GM06990 (cell line): ENCODE measurements at regions not wholly inside any gene's neighbourhood (a gene's known extent, or its start where the extent isn't known, plus 50 kb on each side); places are given as distances from the start of the nearest gene placed in this dataset.

Experiments
- DNase-seq: peaks from one replicate; pipeline ENCODE4 v3.0.0-alpha.2; 2011; ENCODE audit not compliant: insufficient read length; ENCODE audit errors: extremely low read depth
- H3K27me3 ChIP-seq: replicated peaks from 2 replicates; pipeline ENCODE4 v1.6.0; 2011; ENCODE audit warnings: low read length; ENCODE audit not compliant: control insufficient read depth, insufficient read depth
- H3K36me3 ChIP-seq: 2 replicates; pipeline ENCODE4 v1.5.1; 2011; ENCODE audit warnings: low read length; ENCODE audit not compliant: control insufficient read depth, insufficient read depth
- H3K4me3 ChIP-seq: replicated peaks from 2 replicates; pipeline ENCODE4 v1.5.1; 2011; ENCODE audit warnings: low read depth, mild to moderate bottlenecking, control low read depth, low read length
- TF ChIP-seq, protein P1 (sequence below): IDR thresholded peaks from 2 replicates; pipeline ENCODE4 v1.5.1; 2011; ENCODE audit warnings: low read length, control low read depth, mild to moderate bottlenecking, inconsistent platforms; ENCODE audit not compliant: insufficient read depth, poor library complexity, severe bottlenecking

DNA sequence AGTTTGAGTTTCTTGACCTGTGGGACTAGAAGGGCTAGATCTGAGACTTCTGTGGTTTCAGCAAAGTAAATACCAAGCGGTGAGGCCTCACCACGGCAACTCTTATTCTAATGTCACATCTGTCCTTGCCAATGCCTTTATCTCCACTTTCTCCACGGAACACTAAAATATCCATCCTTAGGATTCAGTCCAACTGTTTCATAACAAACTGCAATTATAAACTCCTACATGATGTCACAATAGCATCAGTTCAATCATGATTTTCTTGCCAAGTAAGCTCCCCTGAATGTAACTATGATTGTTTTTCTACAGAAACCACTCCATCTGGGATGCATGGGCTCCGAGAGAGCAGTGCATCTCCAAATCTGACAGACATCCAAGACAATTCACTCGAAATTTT lies 79.6 kb downstream of the LRATD1 start:
- TF ChIP-seq, protein P1, sequence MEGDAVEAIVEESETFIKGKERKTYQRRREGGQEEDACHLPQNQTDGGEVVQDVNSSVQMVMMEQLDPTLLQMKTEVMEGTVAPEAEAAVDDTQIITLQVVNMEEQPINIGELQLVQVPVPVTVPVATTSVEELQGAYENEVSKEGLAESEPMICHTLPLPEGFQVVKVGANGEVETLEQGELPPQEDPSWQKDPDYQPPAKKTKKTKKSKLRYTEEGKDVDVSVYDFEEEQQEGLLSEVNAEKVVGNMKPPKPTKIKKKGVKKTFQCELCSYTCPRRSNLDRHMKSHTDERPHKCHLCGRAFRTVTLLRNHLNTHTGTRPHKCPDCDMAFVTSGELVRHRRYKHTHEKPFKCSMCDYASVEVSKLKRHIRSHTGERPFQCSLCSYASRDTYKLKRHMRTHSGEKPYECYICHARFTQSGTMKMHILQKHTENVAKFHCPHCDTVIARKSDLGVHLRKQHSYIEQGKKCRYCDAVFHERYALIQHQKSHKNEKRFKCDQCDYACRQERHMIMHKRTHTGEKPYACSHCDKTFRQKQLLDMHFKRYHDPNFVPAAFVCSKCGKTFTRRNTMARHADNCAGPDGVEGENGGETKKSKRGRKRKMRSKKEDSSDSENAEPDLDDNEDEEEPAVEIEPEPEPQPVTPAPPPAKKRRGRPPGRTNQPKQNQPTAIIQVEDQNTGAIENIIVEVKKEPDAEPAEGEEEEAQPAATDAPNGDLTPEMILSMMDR = no peak
- Histone ChIP-seq H3K36me3 (no peaks in the 10 kb centered on the region), H3K4me3 (no peak overlapping the region), H3K27me3 (no peaks in the 10 kb centered on the region)
- no peak for DNase-seq

DNA sequence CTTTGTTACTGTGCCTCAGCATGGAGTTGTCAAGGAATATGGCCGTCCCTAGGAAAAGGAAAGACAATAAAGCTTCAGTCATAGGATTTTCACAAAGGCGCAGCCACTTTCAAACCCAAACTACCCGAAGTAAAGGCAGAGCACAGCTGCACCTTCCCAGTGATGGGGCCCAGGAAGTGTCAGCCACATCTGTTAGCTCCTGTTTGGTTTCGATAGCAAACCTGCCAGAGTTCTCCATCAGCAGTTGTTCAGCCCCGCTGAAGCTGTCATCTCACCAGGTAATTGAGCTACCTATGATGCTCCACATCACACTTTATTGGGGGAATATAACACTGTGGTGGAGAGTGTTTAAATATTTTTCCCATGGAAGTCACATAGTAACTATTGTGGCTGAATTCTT lies 80.7 kb downstream of the LRATD1 start:
- Histone ChIP-seq H3K36me3 (no peaks in the 10 kb centered on the region), H3K27me3 (no peaks in the 10 kb centered on the region), H3K4me3 (no peak overlapping the region)
- no peak for DNase-seq
- TF ChIP-seq, protein P1 = no peak

DNA sequence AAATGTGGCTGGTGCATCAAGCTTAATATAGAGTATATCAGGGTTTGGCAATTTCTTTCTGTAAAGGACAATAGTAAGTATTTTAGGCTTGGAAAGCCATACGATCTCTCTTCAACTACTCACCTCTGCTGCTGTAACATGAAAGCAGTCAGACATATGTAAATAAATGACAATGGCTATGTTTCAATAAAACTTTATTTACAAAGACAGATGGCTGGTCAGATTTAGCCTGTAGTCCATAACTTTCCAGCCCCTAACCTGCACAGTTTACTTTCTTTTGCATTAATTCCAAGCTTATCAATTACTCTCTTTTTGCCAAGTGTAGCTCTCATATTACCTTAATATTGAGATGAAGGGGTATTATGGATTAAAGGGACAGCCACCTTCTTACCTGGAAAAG lies 83.1 kb downstream of the LRATD1 start:
- TF ChIP-seq, protein P1 = no peak
- Histone ChIP-seq H3K27me3 (no peaks in the 10 kb centered on the region), H3K4me3 (no peak overlapping the region), H3K36me3 (no peaks in the 10 kb centered on the region)
- no peak for DNase-seq

DNA sequence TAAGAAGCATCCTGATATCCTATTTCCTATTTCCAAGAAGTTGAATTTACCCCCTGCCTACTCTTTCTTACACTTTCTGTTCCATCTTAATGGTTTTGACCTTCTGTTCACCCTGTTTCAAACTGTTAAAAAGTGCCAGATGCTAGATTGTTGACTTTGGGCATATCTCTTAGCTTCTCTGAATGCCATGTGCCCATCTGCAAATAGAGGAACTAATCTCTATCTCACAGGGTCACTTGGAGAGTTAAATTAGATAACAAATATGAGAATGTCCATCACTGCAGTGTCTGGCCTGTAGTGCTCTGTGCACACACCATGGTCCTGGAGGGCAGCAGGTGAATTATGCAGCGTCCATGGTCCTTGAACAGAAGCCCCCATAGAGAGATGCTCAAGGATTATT lies 83.8 kb downstream of the LRATD1 start:
- TF ChIP-seq, protein P1 = no peak
- DNase-seq = no peak
- Histone ChIP-seq H3K36me3 (no peaks in the 10 kb centered on the region), H3K27me3 (no peaks in the 10 kb centered on the region), H3K4me3 (no peak overlapping the region)

DNA sequence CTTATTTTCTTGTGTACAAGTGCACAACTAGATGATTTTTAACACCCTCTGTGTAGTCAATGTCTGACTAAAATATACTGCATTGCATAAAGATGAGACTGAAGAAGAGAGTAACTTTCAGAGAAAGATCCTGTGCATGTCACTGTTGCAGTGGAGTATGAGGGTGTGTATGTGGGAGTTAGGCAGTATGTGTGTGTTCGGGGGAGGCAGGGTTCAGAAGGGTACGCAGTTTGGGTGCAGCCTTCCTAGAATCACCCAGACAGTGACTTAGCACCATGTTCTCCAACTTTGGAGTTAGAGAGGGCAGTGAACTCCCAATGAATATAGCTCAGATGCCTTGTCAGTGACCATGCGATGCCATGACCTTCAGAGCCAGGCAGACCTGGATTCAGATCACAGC lies 84.6 kb downstream of the LRATD1 start:
- H3K27me3 ChIP-seq = no peaks in the 10 kb centered on the region
- TF ChIP-seq, protein P1 = no peak
- no peaks in the 10 kb centered on the region for H3K36me3 ChIP-seq
- H3K4me3 ChIP-seq = no peak overlapping the region
- no peak for DNase-seq

DNA sequence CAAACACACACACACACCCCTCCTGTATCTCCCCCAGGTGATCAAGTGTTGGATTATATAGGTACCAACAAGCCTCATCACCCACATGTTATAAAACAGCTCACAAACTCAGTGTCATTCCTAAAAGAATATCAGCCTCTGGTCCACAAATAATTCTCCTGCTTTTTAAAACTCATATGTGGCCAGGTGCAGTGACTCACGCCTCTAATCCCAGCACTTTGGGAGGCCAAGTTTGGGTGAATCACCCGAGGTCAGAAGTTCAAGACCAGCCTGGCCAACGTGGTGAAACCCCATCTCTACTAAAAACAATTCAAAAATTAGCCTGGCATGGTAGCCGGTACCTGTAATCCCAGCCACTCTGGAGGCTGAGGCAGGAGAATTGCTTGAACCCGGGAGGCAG lies 87.8 kb downstream of the LRATD1 start:
- TF ChIP-seq, protein P1 = no peak
- Histone ChIP-seq H3K4me3 (no peak overlapping the region), H3K27me3 (no peaks in the 10 kb centered on the region), H3K36me3 (no peaks in the 10 kb centered on the region)
- no peak for DNase-seq
